Loucy (cell line): ENCODE measurements at regions not wholly inside any gene's neighbourhood (a gene's known extent, or its start where the extent isn't known, plus 50 kb on each side); places are given as distances from the start of the nearest gene placed in this dataset.
"Not testable (repeated sequence)": the region's sequence is repeated elsewhere in the genome, so short reads cannot be mapped to it uniquely, and the experiment has no call there.

Source experiments
- H2AFZ ChIP-seq: fragments of 200-600 bp; sonication (generic); 2 replicates; pipeline ENCODE4 v1.6.0; 2016; ENCODE audit warnings: antibody characterized with exemption, mild to moderate bottlenecking, low read length, moderate library complexity
- H3F3A ChIP-seq: fragments of 200-600 bp; 2 replicates; pipeline ENCODE4 v1.6.0; 2016; ENCODE audit warnings: antibody characterized with exemption, low read depth, mild to moderate bottlenecking
- H3K27me3 ChIP-seq: fragments of 200-600 bp; sonication (generic); 2 replicates; pipeline ENCODE4 v1.6.1; 2014; ENCODE audit warnings: low read length, mild to moderate bottlenecking; ENCODE audit not compliant: insufficient read depth, poor library complexity, severe bottlenecking
- H3K36me3 ChIP-seq: fragments of 200-600 bp; sonication (generic); 2 replicates; pipeline ENCODE4 v1.6.1; 2016; ENCODE audit warnings: low read length; ENCODE audit not compliant: insufficient read depth
- H3K4me1 ChIP-seq: fragments of 200-600 bp; sonication (generic); 2 replicates; pipeline ENCODE4 v1.5.1; 2014; ENCODE audit warnings: low read length, mild to moderate bottlenecking; ENCODE audit not compliant: insufficient read depth, poor library complexity, severe bottlenecking
- H3K4me2 ChIP-seq: fragments of 200-600 bp; sonication (generic); 2 replicates; pipeline ENCODE4 v1.6.0; 2014; ENCODE audit warnings: antibody characterized with exemption, low read length, low read depth, mild to moderate bottlenecking; ENCODE audit not compliant: poor library complexity, severe bottlenecking
- H3K4me3 ChIP-seq: fragments of 200-600 bp; sonication (generic); 2 replicates; pipeline ENCODE4 v1.5.1; 2014; ENCODE audit warnings: low read length, mild to moderate bottlenecking, mixed read lengths; ENCODE audit not compliant: poor library complexity, severe bottlenecking
- H3K79me2 ChIP-seq: fragments of 200-600 bp; sonication (generic); 2 replicates; pipeline ENCODE4 v1.6.1; 2014; ENCODE audit warnings: low read length; ENCODE audit not compliant: insufficient read depth
- H3K9ac ChIP-seq: fragments of 200-600 bp; sonication (generic); 2 replicates; pipeline ENCODE4 v1.6.0; 2014; ENCODE audit warnings: mild to moderate bottlenecking, low read depth, low read length, moderate library complexity; ENCODE audit not compliant: poor library complexity, severe bottlenecking
- H3K9me2 ChIP-seq: fragments of 200-600 bp; sonication (generic); replicated peaks from 2 replicates; pipeline ENCODE4 v1.6.1; 2016; ENCODE audit warnings: low read depth, low read length, mixed read lengths
- H3K9me3 ChIP-seq: fragments of 200-600 bp; sonication (generic); 2 replicates; pipeline ENCODE4 v1.6.1; 2014; ENCODE audit warnings: mild to moderate bottlenecking, antibody characterized with exemption, low read length, low read depth; ENCODE audit not compliant: insufficient read depth
- H4K20me1 ChIP-seq: fragments of 200-600 bp; sonication (generic); 2 replicates; pipeline ENCODE4 v1.6.0; 2014; ENCODE audit warnings: antibody characterized with exemption, low read length, mild to moderate bottlenecking; ENCODE audit not compliant: insufficient read depth, poor library complexity, severe bottlenecking
- CTCF ChIP-seq: fragments of 200-600 bp; sonication (generic); conservative IDR thresholded peaks from 2 replicates; pipeline ENCODE4 v1.5.1; 2014; ENCODE audit warnings: mild to moderate bottlenecking, antibody characterized with exemption, low read length
- EZH2phosphoT487 ChIP-seq: fragments of 200-600 bp; IDR thresholded peaks from 2 replicates; pipeline ENCODE4 v1.6.1; 2018; ENCODE audit warnings: antibody characterized with exemption, mild to moderate bottlenecking, moderate library complexity, borderline replicate concordance

- Histone ChIP-seq H3K4me1 (no peaks in the 10 kb centered on the region), H3K9ac (no peak overlapping the region), H4K20me1 (no peaks in the 10 kb centered on the region), H3K9me2 (no peaks in the 10 kb centered on the region), H3F3A (no peaks in the 10 kb centered on the region), H2AFZ (no peak overlapping the region), H3K4me2 (no peak overlapping the region), H3K36me3 (no peaks in the 10 kb centered on the region), H3K79me2 (no peaks in the 10 kb centered on the region), H3K27me3 (no peaks in the 10 kb centered on the region), H3K9me3 (no peaks in the 10 kb centered on the region), H3K4me3 (no peak overlapping the region)
- TF ChIP-seq EZH2phosphoT487, result no peak
- TF ChIP-seq CTCF, result no peak
Measured at GRCh38 chr5:162806195-162806594, 631.2 kb upstream of the CCNG1 start.

- no peak for TF ChIP-seq EZH2phosphoT487
- Histone ChIP-seq H3K9me3 (no peaks in the 10 kb centered on the region), H3K79me2 (no peaks in the 10 kb centered on the region), H3K9me2 (no peaks in the 10 kb centered on the region), H3K4me2 (no peak overlapping the region), H3K9ac (no peak overlapping the region), H2AFZ (no peak overlapping the region), H3K4me3 (no peak overlapping the region), H3F3A (no peaks in the 10 kb centered on the region), H4K20me1 (no peaks in the 10 kb centered on the region), H3K36me3 (no peaks in the 10 kb centered on the region), H3K27me3 (no peaks in the 10 kb centered on the region), H3K4me1 (no peaks in the 10 kb centered on the region)
Measured at GRCh38 chr5:162811071-162811470, 626.3 kb upstream of the CCNG1 start.

- H3K4me1 ChIP-seq, result no peaks in the 10 kb centered on the region
- no peak overlapping the region for H3K4me2 ChIP-seq
- H3K4me3 ChIP-seq, result no peak overlapping the region
- no peaks in the 10 kb centered on the region for H4K20me1 ChIP-seq
- no peaks in the 10 kb centered on the region for H3K9me3 ChIP-seq
- no peak overlapping the region for H3K9ac ChIP-seq
- TF ChIP-seq EZH2phosphoT487, result no peak
- no peak for TF ChIP-seq CTCF
- no peaks in the 10 kb centered on the region for H3K79me2 ChIP-seq
- no peaks in the 10 kb centered on the region for H3K27me3 ChIP-seq
- H2AFZ ChIP-seq, result no peak overlapping the region
- no peaks in the 10 kb centered on the region for H3K9me2 ChIP-seq
- H3F3A ChIP-seq, result no peaks in the 10 kb centered on the region
- no peaks in the 10 kb centered on the region for H3K36me3 ChIP-seq
Measured at GRCh38 chr5:162816816-162817215, 620.6 kb upstream of the CCNG1 start.

- Histone ChIP-seq H3K27me3 (no peaks in the 10 kb centered on the region), H3K4me1 (no peaks in the 10 kb centered on the region), H3K9ac (no peak overlapping the region), H3K36me3 (no peaks in the 10 kb centered on the region), H4K20me1 (no peaks in the 10 kb centered on the region), H3K9me2 (no peaks in the 10 kb centered on the region), H3K79me2 (no peaks in the 10 kb centered on the region), H3K4me3 (no peak overlapping the region), H3K4me2 (no peak overlapping the region), H3F3A (no peaks in the 10 kb centered on the region), H2AFZ (no peak overlapping the region), H3K9me3 (no peaks in the 10 kb centered on the region)
- TF ChIP-seq CTCF (no peak), EZH2phosphoT487 (no peak)
Measured at GRCh38 chr5:162817364-162817763, 620.0 kb upstream of the CCNG1 start.

GRCh38 chr5:162821664-162822063, 615.7 kb upstream of the CCNG1 start:
- H3K9me3 ChIP-seq, H3F3A ChIP-seq, H3K36me3 ChIP-seq, H3K9ac ChIP-seq, H3K9me2 ChIP-seq, H3K4me2 ChIP-seq, H2AFZ ChIP-seq, H4K20me1 ChIP-seq, H3K4me3 ChIP-seq, H3K4me1 ChIP-seq, H3K27me3 ChIP-seq, H3K79me2 ChIP-seq: not testable (repeated sequence)
